Glutamatergic neuron (in vitro differentiated cells): ENCODE measurements at regions not wholly inside any gene's neighbourhood (a gene's known extent, or its start where the extent isn't known, plus 50 kb on each side); places are given as distances from the start of the nearest gene placed in this dataset.

Experiments
- DNase-seq: peaks from one replicate; pipeline ENCODE4 v3.0.0; 2022
- H3K27ac Mint-ChIP-seq: one replicate; pipeline ENCODE4 v1.8.0; 2020; ENCODE audit warnings: mild to moderate bottlenecking, mixed read lengths, inconsistent platforms; ENCODE audit not compliant: unreplicated experiment
- H3K27me3 Mint-ChIP-seq: one replicate; pipeline ENCODE4 v1.8.0; 2020; ENCODE audit warnings: mild to moderate bottlenecking, moderate library complexity, mixed read lengths, inconsistent platforms; ENCODE audit not compliant: unreplicated experiment
- H3K36me3 Mint-ChIP-seq: one replicate; pipeline ENCODE4 v1.8.0; 2020; ENCODE audit warnings: mild to moderate bottlenecking, mixed read lengths, inconsistent platforms; ENCODE audit not compliant: unreplicated experiment
- H3K4me1 Mint-ChIP-seq: one replicate; pipeline ENCODE4 v1.8.0; 2020; ENCODE audit warnings: mild to moderate bottlenecking, low read depth, mixed read lengths, inconsistent platforms; ENCODE audit not compliant: unreplicated experiment
- H3K4me3 Mint-ChIP-seq: one replicate; pipeline ENCODE4 v1.8.0; 2020; ENCODE audit warnings: mild to moderate bottlenecking, mixed read lengths, inconsistent platforms; ENCODE audit not compliant: unreplicated experiment
- H3K9me3 Mint-ChIP-seq: one replicate; pipeline ENCODE4 v1.8.0; 2020; ENCODE audit warnings: mild to moderate bottlenecking, moderate library complexity, mixed read lengths, inconsistent platforms; ENCODE audit not compliant: unreplicated experiment
- TF ChIP-seq, protein P1 (sequence below): fragments of 200-600 bp; sonication (generic); IDR thresholded peaks from one replicate; pipeline ENCODE4 v1.5.0; 2021; ENCODE audit not compliant: partially characterized antibody, unreplicated experiment

DNA sequence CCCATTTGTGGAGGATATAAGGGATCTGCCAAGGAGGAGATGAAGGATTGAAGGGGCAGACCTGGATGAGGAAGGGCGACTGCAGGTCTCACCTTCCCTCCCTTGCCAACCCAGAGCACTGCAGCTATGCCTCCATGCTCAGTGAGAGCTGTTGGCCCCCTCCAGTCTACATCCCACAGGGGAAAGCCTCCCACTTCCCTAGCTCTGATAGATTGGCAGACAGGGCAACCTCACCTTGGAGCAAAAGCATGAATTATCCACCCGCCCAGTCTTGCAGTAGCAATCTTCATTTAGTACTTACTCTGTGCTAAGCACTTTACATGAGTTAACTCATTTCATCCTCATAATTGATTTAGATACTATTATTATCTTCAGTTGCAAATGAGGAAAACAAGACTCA is 70.4 kb upstream of the SMNDC1 start:
- no peaks in the 10 kb centered on the region for H3K36me3 Mint-ChIP-seq
- H3K27ac Mint-ChIP-seq, result no peak overlapping the region
- no peaks in the 10 kb centered on the region for H3K9me3 Mint-ChIP-seq
- H3K4me3 Mint-ChIP-seq, result no peak overlapping the region
- H3K27me3 Mint-ChIP-seq, result peaks cover 4% of the 10 kb centered on the region
- no peak for DNase-seq
- TF ChIP-seq, protein P1, sequence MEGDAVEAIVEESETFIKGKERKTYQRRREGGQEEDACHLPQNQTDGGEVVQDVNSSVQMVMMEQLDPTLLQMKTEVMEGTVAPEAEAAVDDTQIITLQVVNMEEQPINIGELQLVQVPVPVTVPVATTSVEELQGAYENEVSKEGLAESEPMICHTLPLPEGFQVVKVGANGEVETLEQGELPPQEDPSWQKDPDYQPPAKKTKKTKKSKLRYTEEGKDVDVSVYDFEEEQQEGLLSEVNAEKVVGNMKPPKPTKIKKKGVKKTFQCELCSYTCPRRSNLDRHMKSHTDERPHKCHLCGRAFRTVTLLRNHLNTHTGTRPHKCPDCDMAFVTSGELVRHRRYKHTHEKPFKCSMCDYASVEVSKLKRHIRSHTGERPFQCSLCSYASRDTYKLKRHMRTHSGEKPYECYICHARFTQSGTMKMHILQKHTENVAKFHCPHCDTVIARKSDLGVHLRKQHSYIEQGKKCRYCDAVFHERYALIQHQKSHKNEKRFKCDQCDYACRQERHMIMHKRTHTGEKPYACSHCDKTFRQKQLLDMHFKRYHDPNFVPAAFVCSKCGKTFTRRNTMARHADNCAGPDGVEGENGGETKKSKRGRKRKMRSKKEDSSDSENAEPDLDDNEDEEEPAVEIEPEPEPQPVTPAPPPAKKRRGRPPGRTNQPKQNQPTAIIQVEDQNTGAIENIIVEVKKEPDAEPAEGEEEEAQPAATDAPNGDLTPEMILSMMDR, result no peak
- no peaks in the 10 kb centered on the region for H3K4me1 Mint-ChIP-seq

- TF ChIP-seq, protein P1, result no peak
- Mint-ChIP-seq H3K27me3 (peaks cover 4% of the 10 kb centered on the region), H3K27ac (no peak overlapping the region), H3K36me3 (no peaks in the 10 kb centered on the region), H3K9me3 (no peaks in the 10 kb centered on the region), H3K4me3 (no peak overlapping the region), H3K4me1 (no peaks in the 10 kb centered on the region)
- no peak for DNase-seq
These were observed 71.5 kb upstream of the SMNDC1 start for GRCh38 chr10:110376021-110376766.

GRCh38 chr10:110376767-110377160 is 72.0 kb upstream of the SMNDC1 start:
- no peak overlapping the region for H3K27ac Mint-ChIP-seq
- DNase-seq, result no peak
- no peaks in the 10 kb centered on the region for H3K9me3 Mint-ChIP-seq
- TF ChIP-seq, protein P1, result no peak
- peaks cover 4% of the 10 kb centered on the region for H3K27me3 Mint-ChIP-seq
- H3K4me1 Mint-ChIP-seq, result no peaks in the 10 kb centered on the region
- H3K36me3 Mint-ChIP-seq, result no peaks in the 10 kb centered on the region
- no peak overlapping the region for H3K4me3 Mint-ChIP-seq

- no peak overlapping the region for H3K4me3 Mint-ChIP-seq
- no peak overlapping the region for H3K27ac Mint-ChIP-seq
- TF ChIP-seq, protein P1, result no peak
- no peak for DNase-seq
- H3K4me1 Mint-ChIP-seq, result no peaks in the 10 kb centered on the region
- H3K27me3 Mint-ChIP-seq, result peaks cover 6% of the 10 kb centered on the region
- no peaks in the 10 kb centered on the region for H3K36me3 Mint-ChIP-seq
- no peaks in the 10 kb centered on the region for H3K9me3 Mint-ChIP-seq
These were observed 73.3 kb upstream of the SMNDC1 start for GRCh38 chr10:110378006-110378405.

GRCh38 chr10:110378533-110379108 is 73.9 kb upstream of the SMNDC1 start:
- no peak for DNase-seq
- no peaks in the 10 kb centered on the region for H3K4me1 Mint-ChIP-seq
- no peaks in the 10 kb centered on the region for H3K36me3 Mint-ChIP-seq
- H3K4me3 Mint-ChIP-seq, result no peak overlapping the region
- peaks cover 4% of the 10 kb centered on the region for H3K27me3 Mint-ChIP-seq
- TF ChIP-seq, protein P1, result no peak
- H3K9me3 Mint-ChIP-seq, result no peaks in the 10 kb centered on the region
- no peak overlapping the region for H3K27ac Mint-ChIP-seq
